ENCODE measurements at regions not wholly inside any gene's neighbourhood (a gene's known extent, or its start where the extent isn't known, plus 50 kb on each side); places are given as distances from the start of the nearest gene placed in this dataset.

DNA sequence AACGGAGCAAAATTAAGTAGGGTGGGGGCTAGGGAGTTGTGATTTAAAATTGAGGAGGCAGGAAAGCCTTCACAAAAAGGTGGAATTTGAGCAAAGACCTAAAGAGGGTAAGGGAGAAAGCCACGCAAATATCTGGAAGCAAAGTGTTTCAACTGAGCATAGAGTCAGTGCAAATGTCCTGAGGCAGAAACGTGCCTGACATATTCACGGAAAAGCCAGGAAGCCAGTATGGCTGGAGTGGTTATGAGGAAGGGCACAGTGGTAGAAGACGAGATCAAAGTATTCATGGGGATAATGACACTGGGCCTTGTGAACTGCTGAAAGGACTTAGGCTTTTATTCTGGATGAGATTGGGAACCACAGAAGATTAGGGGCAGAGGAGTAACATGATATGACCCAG is 268.4 kb downstream of the MAN2A1 start:
- H3K9me3 ChIP-seq = no peaks in the 10 kb centered on the region
- no peak overlapping the region for H3K27ac ChIP-seq
- no peaks in the 10 kb centered on the region for H3K36me3 ChIP-seq
- intact Hi-C loops (cut with DNase I) = no loop called here
- no peak overlapping the region for H3K4me3 ChIP-seq
- no peaks in the 10 kb centered on the region for H3K27me3 ChIP-seq
- 85% methylated on average over 5 of the region's 5 CpGs for WGBS (ENCODE audit: insufficient coverage, low coverage, low lambda C conversion rate, missing lambda C conversion rate)
- TF ChIP-seq, protein P1, sequence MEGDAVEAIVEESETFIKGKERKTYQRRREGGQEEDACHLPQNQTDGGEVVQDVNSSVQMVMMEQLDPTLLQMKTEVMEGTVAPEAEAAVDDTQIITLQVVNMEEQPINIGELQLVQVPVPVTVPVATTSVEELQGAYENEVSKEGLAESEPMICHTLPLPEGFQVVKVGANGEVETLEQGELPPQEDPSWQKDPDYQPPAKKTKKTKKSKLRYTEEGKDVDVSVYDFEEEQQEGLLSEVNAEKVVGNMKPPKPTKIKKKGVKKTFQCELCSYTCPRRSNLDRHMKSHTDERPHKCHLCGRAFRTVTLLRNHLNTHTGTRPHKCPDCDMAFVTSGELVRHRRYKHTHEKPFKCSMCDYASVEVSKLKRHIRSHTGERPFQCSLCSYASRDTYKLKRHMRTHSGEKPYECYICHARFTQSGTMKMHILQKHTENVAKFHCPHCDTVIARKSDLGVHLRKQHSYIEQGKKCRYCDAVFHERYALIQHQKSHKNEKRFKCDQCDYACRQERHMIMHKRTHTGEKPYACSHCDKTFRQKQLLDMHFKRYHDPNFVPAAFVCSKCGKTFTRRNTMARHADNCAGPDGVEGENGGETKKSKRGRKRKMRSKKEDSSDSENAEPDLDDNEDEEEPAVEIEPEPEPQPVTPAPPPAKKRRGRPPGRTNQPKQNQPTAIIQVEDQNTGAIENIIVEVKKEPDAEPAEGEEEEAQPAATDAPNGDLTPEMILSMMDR (IDR thresholded peaks at IDR 0.05) = no peak
- no peak for TF ChIP-seq POLR2A (IDR thresholded peaks at IDR 0.05)
- no peaks in the 10 kb centered on the region for H3K4me1 ChIP-seq
- ATAC-seq (no peak), DNase-seq (no peak)

DNA sequence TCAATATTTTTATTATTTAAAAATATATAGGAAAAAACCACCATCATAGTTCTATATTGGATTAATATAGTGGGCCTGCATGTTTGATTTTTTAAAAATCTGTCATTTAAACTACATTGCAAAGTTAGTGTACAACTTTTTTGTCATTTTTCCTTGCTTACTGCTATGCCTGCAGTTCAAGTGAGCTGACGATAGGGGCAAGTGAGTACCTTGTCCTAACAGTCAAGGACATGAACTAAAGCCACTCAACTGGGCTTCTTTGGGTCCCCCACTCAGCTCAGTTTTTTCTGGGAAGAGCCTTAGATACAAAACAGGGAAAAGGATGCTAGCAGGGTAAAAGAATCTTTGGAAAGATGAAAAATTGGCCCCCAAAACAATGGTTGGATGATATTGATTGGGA is 269.9 kb downstream of the MAN2A1 start:
- no peak overlapping the region for H3K4me3 ChIP-seq
- DNase-seq (no peak), ATAC-seq (no peak)
- 76% methylated on average over 1 of the region's 1 CpG for WGBS (ENCODE audit: insufficient coverage, low coverage, low lambda C conversion rate, missing lambda C conversion rate)
- intact Hi-C loops (cut with DNase I) = no loop called here
- no peak overlapping the region for H3K27ac ChIP-seq
- no peaks in the 10 kb centered on the region for H3K9me3 ChIP-seq
- no peaks in the 10 kb centered on the region for H3K36me3 ChIP-seq
- TF ChIP-seq, protein P1 (IDR thresholded peaks at IDR 0.05) = no peak
- no peak for TF ChIP-seq POLR2A (IDR thresholded peaks at IDR 0.05)
- H3K4me1 ChIP-seq = no peaks in the 10 kb centered on the region
- no peaks in the 10 kb centered on the region for H3K27me3 ChIP-seq

DNA sequence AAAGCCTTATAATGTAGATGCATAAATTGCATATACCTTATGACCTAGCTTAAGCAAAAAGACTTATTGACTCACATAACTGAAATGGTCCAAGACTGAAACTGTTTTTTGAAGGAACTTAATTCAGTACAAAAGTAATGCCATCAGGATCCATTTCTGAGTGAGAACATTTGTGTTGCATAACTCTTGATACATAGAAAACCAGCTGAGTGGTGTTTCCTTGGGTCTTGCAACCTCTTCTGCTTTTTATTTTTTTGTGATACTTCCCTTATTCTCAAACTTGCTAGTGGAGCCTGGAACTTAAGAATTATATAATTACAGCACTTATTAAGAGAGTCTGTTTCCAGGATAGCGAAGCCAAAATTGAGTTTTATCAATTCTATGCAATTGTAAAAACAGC is 272.0 kb downstream of the MAN2A1 start:
- Histone ChIP-seq H3K27me3 (no peaks in the 10 kb centered on the region), H3K27ac (no peak overlapping the region), H3K4me3 (no peak overlapping the region), H3K36me3 (no peaks in the 10 kb centered on the region), H3K4me1 (no peaks in the 10 kb centered on the region), H3K9me3 (no peaks in the 10 kb centered on the region)
- WGBS (ENCODE audit: insufficient coverage, low coverage, low lambda C conversion rate, missing lambda C conversion rate) = 89% methylated on average over 1 of the region's 1 CpG
- intact Hi-C loops (cut with DNase I) = no loop called here
- ATAC-seq (peak; percentile 26 to 50 (median 40)), DNase-seq (no peak)
- TF ChIP-seq, protein P1 (IDR thresholded peaks at IDR 0.05) = no peak
- no peak for TF ChIP-seq POLR2A (IDR thresholded peaks at IDR 0.05)

DNA sequence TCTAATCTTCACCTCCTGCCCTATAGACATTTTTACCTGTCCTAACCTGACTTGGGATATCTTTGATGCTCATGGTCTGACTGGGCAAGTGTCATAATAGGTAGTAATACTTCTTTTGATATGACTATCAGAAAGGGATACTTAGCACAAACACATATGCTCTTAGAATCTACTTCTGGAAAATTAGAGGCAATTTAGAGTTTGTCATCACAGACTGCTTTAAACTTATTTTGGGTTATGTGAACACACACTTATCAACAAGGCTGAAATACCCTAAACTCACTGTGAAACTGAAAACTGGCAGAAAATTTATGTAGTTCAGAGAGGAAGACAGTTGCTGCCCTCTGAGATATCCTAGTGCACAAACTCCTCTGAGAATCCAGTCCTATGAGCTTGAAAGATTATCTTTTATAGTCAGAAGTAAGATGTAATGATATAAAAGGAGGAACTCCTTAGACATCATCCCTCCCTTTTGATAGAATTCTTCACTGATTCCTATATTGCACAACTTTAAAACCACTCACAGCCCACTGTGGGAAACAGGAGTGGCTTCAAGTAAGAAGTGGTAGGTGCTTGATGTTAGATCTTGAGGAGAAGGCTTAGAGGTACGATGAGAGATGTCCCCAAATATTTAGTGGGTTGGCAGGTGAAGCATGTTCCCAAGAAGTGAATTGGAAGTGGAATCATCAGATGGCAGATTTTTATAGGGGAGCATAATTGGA is 273.3 kb downstream of the MAN2A1 start:
- Histone ChIP-seq H3K9me3 (no peaks in the 10 kb centered on the region), H3K4me3 (no peak overlapping the region), H3K4me1 (no peaks in the 10 kb centered on the region), H3K27ac (no peak overlapping the region), H3K27me3 (no peaks in the 10 kb centered on the region), H3K36me3 (no peaks in the 10 kb centered on the region)
- TF ChIP-seq, protein P1 (IDR thresholded peaks at IDR 0.05) = no peak
- no peak for TF ChIP-seq POLR2A (IDR thresholded peaks at IDR 0.05)
- DNase-seq (no peak), ATAC-seq (peak in 1 of 4 donors; percentile 26)
- WGBS (ENCODE audit: insufficient coverage, low coverage, low lambda C conversion rate, missing lambda C conversion rate) = 33% methylated on average over 1 of the region's 1 CpG
- intact Hi-C loops (cut with DNase I) = no loop called here
